ENCODE measurements at regions not wholly inside any gene's neighbourhood (a gene's known extent, or its start where the extent isn't known, plus 50 kb on each side); places are given as distances from the start of the nearest gene placed in this dataset.

DNA sequence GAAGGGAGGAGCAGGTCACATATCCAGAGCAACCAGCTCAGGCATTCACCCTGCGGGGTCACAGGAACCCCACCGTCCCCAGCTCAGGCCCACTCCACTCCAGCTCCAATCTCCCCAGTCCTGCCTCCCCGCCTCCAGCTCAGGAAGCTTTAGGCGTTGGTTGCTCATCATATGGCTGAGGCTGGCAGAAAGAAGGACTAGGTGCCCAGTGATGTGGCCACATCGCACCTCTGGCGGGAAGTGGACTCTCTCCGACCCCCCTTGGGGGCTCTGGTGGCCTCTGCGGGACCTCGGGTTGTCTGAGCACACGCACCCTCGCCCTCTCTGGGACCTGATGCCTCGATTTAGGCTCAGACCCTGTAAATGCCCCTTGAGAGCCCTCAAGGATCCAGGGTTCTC is 187.7 kb downstream of the ZFP36L2 start:
- FAIRE-seq: no peak
- DNase-seq (ENCODE audit: insufficient read length, low spot score): no peak
- TF ChIP-seq CTCF (IDR thresholded peaks at IDR 0.05; ENCODE audit: insufficient read depth, missing control alignments): no peak

DNA sequence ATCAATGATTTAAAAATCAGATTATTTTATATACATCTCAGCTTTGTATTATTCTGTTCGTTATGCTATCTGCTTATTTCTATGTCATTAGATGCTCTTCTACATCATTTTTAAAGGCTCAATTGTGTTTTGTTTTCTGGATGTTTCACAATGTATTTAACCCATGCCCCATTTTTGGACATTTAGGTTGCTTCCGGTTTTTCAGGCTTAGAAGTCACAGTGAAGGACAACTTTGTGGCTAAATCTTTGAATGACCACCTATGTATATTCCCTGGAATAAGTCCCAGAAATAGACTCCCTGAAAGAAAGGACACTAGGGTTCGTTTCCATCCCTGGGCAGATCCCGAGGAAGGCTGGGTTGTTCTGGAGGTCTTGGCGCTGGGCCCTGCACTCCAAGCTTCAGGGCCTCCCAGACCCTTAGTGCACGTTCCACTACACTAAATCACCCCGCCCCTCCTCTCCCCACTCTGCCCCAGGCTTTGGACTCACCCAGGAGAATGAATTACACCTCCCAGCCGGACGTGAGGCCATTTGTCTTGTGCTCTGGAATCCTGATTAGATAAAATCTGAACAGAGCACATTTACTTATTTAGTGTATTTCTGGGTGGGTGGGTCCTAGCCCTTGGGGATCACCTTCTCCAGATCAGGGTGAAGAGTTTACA is 188.2 kb downstream of the ZFP36L2 start:
- no peak for TF ChIP-seq CTCF (IDR thresholded peaks at IDR 0.05; ENCODE audit: insufficient read depth, missing control alignments)
- no peak for FAIRE-seq
- no peak for DNase-seq (ENCODE audit: insufficient read length, low spot score)

GRCh38 chr2:43035922-43036321 is 190.5 kb downstream of the ZFP36L2 start:
- TF ChIP-seq CTCF (IDR thresholded peaks at IDR 0.05; ENCODE audit: insufficient read depth, missing control alignments): no peak
- no peak for FAIRE-seq
- DNase-seq (ENCODE audit: insufficient read length, low spot score): no peak

GRCh38 chr2:43034921-43035320 is 191.5 kb downstream of the ZFP36L2 start:
- TF ChIP-seq CTCF (IDR thresholded peaks at IDR 0.05; ENCODE audit: insufficient read depth, missing control alignments): no peak
- DNase-seq (ENCODE audit: insufficient read length, low spot score): no peak
- no peak for FAIRE-seq

DNA sequence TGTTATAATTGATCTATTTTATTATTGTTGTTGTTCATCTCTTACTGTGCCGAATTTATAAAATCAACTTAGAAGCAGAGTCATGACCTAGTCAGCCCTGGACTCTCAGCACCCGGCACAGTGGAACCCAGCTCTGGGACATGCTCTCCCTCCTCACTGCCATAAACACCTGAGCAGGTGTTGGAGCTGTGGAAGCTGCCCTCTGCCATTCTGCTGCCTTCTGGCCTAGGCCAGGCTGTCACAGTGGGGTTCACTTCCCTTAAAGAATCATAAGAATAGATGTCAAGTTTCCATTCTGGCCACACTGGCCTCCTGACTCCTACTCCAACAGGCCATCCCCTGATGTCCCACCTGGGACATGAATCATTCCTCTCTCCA is 192.2 kb downstream of the ZFP36L2 start:
- no peak for DNase-seq (ENCODE audit: insufficient read length, low spot score)
- no peak for FAIRE-seq
- TF ChIP-seq CTCF (IDR thresholded peaks at IDR 0.05; ENCODE audit: insufficient read depth, missing control alignments): no peak

DNA sequence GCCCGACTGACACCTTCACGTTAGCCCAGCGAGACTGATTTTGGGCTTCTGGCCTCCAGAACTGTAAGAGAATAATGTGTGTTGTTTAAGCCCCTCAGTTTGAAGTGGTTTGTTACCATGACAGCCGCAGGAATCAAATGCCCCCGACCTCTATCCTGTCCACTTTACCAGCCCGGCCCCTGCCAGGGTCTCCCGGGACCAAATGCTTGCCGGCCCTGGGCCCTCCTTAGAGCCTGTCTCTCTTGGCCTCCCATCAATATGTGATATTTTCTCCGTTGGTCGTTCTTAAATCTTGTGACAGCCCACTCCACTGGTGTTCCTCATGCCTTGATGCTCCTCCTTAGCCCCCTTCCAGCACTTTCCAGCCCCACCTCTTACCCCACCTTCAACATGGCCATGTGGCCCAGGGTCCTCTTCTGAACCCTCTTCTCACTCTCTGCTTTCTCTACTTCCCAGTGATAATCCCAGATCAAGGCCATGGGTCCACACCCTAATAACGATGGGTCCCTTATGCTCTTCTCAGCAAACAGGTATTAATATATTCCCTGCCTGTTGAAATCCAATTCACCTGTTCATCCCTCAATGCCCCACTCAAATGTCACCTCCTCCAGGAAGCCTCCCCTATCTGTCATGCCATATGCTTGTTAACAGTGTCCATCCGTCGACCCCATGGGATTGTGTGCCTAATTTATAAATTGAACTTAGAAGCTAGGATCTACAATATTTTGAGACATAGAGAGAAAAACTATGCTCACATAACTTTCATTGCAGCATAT is 192.8 kb downstream of the ZFP36L2 start:
- FAIRE-seq: no peak
- no peak for TF ChIP-seq CTCF (IDR thresholded peaks at IDR 0.05; ENCODE audit: insufficient read depth, missing control alignments)
- no peak for DNase-seq (ENCODE audit: insufficient read length, low spot score)

DNA sequence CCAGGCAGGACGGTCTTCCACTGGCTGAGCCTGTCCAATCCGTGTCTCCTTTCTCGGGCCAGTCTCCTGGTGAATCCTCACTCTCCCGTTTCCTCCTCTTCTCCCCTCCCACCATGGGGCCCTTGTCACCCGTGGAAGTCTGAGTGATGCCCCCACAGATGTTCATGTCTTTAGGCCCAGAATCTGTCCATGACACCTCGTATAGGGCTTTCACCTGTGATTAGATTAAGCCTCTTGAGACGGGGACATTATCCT is 193.5 kb downstream of the ZFP36L2 start:
- TF ChIP-seq CTCF (IDR thresholded peaks at IDR 0.05; ENCODE audit: insufficient read depth, missing control alignments): no peak
- FAIRE-seq (no peak), DNase-seq (ENCODE audit: insufficient read length, low spot score) (no peak)
